Brain microvascular endothelial cell (primary cell): ENCODE measurements at regions not wholly inside any gene's neighbourhood (a gene's known extent, or its start where the extent isn't known, plus 50 kb on each side); places are given as distances from the start of the nearest gene placed in this dataset.
A peak's percentile ranks its signal among the peaks of the same experiment; 100 is the strongest.

Source experiments
- DNase-seq: peaks from one replicate; pipeline ENCODE4 v3.0.0-alpha.2; 2020
- H3K27ac ChIP-seq: fragments of 250-450 bp; sonication (Bioruptor Pico); 2 replicates; pipeline ENCODE4 v1.5.1; 2020; ENCODE audit warnings: mild to moderate bottlenecking, moderate library complexity
- H3K27me3 ChIP-seq: fragments of 250-450 bp; sonication (Bioruptor Pico); replicated peaks from 2 replicates; pipeline ENCODE4 v1.5.1; 2020; ENCODE audit warnings: mild to moderate bottlenecking
- H3K36me3 ChIP-seq: fragments of 250-450 bp; sonication (Bioruptor Pico); replicated peaks from 2 replicates; pipeline ENCODE4 v1.5.1; 2020; ENCODE audit warnings: mild to moderate bottlenecking
- H3K4me3 ChIP-seq: 2 replicates; pipeline ENCODE4 v1.5.1; 2011; ENCODE audit warnings: low read depth, mild to moderate bottlenecking, control low read depth, low read length, moderate library complexity
- in situ Hi-C: cut with HindIII; loops from 2 replicates; pipeline ENCODE4 v1.10.0; 2017; ENCODE audit warnings: low sequenced_read_pairs, low pct_ligation_motif_present
- TF ChIP-seq, protein P1 (sequence below): IDR thresholded peaks from 2 replicates; pipeline ENCODE4 v1.5.1; 2011; ENCODE audit warnings: low read depth, mild to moderate bottlenecking, moderate library complexity, low read length, control low read depth, inconsistent platforms; ENCODE audit errors: missing control alignments

DNA sequence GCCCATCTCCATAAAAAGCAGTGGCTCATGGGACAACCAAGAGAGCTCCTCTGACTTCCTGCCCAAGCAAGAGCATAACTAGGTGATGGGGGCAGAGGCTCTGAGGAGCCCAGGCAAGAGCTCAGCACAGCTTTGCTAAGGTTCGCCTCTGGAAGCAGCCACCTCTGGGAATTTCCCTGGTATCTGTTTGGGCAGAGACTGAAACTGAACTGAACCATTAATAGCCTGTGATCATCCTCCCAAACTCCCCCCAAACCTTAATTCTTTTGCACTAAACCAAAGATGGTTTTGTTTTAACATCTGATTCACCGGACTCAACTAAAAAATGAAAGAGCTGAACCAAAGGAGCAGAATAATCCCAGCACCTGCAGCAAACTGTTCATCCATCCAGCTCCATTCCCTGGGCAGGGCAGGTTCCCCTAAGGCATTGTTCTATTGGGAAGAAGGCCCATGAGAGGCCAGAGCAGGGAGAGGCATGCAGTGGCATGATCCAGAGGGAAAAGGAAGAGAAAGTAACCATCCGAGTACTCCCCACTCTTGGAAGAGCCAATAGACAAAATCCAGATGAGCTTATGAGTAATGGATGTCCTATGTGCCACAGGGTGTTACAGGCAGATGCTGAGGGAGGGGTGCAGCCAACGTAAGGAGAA is 77.8 kb upstream of the KAZN start:
- no peak overlapping the region for H3K27ac ChIP-seq
- TF ChIP-seq, protein P1, sequence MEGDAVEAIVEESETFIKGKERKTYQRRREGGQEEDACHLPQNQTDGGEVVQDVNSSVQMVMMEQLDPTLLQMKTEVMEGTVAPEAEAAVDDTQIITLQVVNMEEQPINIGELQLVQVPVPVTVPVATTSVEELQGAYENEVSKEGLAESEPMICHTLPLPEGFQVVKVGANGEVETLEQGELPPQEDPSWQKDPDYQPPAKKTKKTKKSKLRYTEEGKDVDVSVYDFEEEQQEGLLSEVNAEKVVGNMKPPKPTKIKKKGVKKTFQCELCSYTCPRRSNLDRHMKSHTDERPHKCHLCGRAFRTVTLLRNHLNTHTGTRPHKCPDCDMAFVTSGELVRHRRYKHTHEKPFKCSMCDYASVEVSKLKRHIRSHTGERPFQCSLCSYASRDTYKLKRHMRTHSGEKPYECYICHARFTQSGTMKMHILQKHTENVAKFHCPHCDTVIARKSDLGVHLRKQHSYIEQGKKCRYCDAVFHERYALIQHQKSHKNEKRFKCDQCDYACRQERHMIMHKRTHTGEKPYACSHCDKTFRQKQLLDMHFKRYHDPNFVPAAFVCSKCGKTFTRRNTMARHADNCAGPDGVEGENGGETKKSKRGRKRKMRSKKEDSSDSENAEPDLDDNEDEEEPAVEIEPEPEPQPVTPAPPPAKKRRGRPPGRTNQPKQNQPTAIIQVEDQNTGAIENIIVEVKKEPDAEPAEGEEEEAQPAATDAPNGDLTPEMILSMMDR, result no peak
- in situ Hi-C loops, result no loop called here
- no peaks in the 10 kb centered on the region for H3K36me3 ChIP-seq
- no peak overlapping the region for H3K4me3 ChIP-seq
- DNase-seq, result no peak
- H3K27me3 ChIP-seq, result no peaks in the 10 kb centered on the region

DNA sequence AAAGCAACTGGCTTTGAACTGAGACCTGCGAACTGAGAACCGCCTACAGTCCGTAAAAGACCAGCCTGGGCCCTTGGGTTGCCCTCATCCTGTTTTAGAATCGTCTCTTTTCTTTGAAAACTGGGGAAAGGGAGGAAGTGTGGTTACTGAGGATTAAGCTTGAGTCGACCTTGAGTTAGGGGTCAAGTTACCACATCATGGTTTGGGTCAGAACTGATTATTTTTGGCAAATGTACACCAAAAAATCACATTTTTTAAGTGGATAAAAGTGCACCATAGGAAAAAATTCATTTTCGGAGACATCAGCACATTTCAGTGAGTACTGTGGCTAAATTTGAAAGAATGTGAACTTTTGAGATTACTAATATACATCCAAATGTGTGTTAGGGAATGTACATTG is 76.9 kb upstream of the KAZN start:
- no peaks in the 10 kb centered on the region for H3K36me3 ChIP-seq
- in situ Hi-C loops, result no loop called here
- no peak for DNase-seq
- TF ChIP-seq, protein P1, result no peak
- no peaks in the 10 kb centered on the region for H3K27me3 ChIP-seq
- H3K4me3 ChIP-seq, result no peak overlapping the region
- H3K27ac ChIP-seq, result no peak overlapping the region

DNA sequence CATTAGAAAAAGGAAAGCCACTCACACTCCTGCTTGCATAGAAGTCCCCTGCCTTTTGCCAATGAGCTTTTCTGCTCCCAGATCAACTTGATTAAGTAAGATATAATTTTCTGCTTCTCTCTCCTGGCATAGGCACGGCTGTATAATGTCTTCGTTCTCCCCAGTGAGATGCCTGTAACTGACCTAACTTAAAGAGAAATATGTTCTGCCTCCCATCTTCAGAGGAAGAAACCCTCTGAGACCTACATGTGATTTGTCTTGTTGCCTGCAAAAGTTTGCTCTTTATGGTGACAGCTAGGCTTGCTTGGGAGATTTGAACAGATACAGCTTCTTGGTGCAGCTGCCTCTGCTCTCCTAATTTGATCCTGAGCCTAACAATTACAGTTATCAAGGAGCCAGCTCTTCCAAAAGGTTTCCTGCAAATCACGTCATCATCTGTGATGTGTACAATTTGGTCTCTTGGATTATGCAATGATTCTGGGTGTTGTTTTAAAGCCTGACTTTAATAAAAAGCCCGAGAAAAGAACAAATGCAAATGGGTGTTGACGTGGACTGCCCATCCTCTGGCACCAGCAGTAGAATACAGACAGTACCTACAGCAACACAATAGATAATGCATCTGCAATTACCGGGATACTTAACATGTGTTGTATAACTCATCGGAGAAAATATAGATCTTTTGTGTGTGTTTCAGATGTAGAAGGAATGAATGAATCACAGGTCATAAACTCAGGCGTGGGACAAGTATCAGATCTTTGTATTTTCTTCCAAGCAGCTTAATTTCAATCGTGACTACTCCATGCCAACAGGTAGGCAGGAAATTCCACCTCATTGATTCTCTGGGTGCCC is 76.2 kb upstream of the KAZN start:
- TF ChIP-seq, protein P1, result no peak

DNA sequence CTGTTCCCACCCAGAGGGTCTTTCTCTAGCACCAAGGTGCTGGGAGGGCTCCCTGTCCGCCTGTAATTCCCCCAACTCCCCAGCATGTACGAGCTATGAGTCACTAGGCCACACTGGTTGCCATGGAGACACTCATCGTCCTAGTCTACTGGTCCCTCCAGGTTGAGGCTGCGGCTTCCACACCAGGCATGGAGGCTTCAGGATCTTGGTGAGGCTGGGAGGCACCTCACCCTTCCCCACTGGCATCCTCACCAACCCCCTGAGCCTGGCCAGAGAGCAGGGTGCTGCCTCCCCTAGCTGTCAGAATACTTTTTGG is 75.6 kb upstream of the KAZN start:
- in situ Hi-C loops, result no loop called here
- no peak overlapping the region for H3K4me3 ChIP-seq
- H3K27me3 ChIP-seq, result no peaks in the 10 kb centered on the region
- H3K27ac ChIP-seq, result no peak overlapping the region
- TF ChIP-seq, protein P1, result no peak
- peak; percentile 6 for DNase-seq
- H3K36me3 ChIP-seq, result no peaks in the 10 kb centered on the region

More for the DNA sequence above, 76.2 kb upstream of the KAZN start:
- Histone ChIP-seq H3K36me3 (no peaks in the 10 kb centered on the region), H3K27me3 (no peaks in the 10 kb centered on the region), H3K27ac (no peak overlapping the region), H3K4me3 (no peak overlapping the region)
- DNase-seq, result no peak
- in situ Hi-C loops, result no loop called here

DNA sequence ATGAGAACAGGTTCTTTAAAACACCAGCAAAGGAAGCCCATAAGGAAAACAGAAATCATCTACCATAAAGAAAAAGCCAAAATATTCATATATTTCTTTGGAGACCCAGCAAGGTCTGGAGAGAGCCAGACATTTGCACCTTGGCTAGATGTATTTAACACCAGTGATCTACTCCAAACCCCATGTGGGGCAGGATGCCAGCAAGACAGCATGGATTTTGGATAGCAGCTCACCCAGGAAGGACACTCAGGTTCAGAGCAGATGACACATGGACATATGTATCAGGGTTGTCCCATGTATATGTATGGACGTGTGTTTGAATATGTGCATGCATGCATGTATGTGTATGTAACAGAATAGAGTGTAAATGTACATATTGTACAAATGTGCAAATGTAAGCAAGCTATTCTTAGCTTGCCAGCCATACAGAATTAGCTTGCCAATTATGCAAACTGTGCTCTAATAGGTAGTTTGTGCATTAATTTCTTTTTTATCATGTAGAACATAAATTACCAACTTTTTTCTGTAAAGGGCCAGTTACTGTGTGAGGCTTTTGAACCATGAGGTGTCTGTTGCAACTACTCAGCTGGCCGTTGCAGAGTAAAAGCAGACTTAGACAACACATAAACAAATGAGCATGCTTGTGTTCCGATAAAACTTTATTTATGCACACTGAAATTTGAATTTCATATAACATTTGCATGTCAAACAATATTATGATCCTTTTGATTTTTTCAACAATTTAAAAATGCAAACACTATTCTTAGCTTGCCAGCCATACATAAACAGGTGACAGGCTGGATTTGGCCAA is 73.5 kb upstream of the KAZN start:
- in situ Hi-C loops, result no loop called here
- Histone ChIP-seq H3K27ac (no peak overlapping the region), H3K36me3 (no peaks in the 10 kb centered on the region), H3K4me3 (no peak overlapping the region), H3K27me3 (no peaks in the 10 kb centered on the region)
- TF ChIP-seq, protein P1, result no peak
- no peak for DNase-seq
